Cardiac muscle cell (in vitro differentiated cells and primary cell): ENCODE measurements at regions not wholly inside any gene's neighbourhood (a gene's known extent, or its start where the extent isn't known, plus 50 kb on each side); places are given as distances from the start of the nearest gene placed in this dataset.

Source experiments
- DNase-seq, 2 donors: peaks; one replicate each; pipeline versions ENCODE4 v3.0.0 to v3.0.0-alpha.2; 2010 to 2017; ENCODE audit warnings: low read depth in 1 of 2, low spot score in 1 of 2
- H3K27ac ChIP-seq: fragments of 200-600 bp; sonication (generic); 2 replicates; pipeline ENCODE4 v1.5.1; 2016
- H3K27me3 ChIP-seq: fragments of 200-600 bp; sonication (generic); 2 replicates; pipeline ENCODE4 v1.6.0; 2016; ENCODE audit warnings: control low read depth
- H3K36me3 ChIP-seq: fragments of 200-600 bp; sonication (generic); 2 replicates; pipeline ENCODE4 v1.5.1; 2016; ENCODE audit warnings: control low read depth
- H3K4me1 ChIP-seq: fragments of 200-600 bp; sonication (generic); 2 replicates; pipeline ENCODE4 v1.8.1; 2017; ENCODE audit warnings: low read depth, mild to moderate bottlenecking, mixed run types
- H3K4me3 ChIP-seq: fragments of 200-600 bp; sonication (generic); 2 replicates; pipeline ENCODE4 v1.5.1; 2016; ENCODE audit warnings: mild to moderate bottlenecking
- H3K9me3 ChIP-seq: fragments of 200-600 bp; sonication (generic); 2 replicates; pipeline ENCODE4 v1.5.1; 2017; ENCODE audit warnings: low read depth, mild to moderate bottlenecking, control low read depth
- TF ChIP-seq, protein P1 (sequence below): IDR thresholded peaks from 2 replicates; pipeline ENCODE4 v1.5.1; 2012; ENCODE audit warnings: low read depth, mild to moderate bottlenecking, low read length

DNA sequence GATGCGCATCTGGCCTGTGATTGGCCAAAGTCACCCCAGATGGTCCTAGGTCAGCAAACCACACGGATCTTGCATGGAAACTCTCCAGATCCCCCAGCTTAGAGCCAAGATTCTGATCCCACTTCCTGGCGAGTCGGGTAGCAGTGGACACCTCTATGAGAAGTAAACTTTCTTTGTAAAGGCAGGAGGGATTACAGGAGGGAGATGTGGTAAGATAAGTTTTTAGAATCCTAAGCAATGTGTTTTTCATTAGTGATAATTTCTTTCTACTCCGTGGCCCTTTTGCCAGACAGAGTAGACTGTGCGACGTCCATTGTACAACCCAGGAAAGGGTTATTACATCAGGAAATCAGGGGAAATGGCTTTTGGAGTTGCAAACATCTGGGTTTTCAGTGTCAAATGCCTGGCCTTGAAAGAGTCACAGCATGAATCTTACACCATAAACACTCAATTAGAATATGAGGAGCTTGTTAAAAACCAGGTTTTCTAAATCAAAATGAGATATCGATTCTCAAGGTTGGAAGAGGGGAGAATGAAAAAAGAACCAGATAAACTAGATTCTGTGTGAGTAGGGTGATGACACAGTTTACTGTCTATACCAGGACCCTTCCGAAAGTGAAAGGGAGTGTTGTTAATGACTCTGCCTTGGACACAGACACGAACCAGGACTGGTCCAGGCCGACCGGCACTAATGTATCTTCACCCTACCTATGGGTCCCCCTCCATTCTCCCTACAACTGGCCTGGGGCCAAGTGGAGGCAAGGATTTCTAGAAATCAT, 61.9 kb upstream of the WAC start:
- H3K27me3 ChIP-seq: no peaks in the 10 kb centered on the region
- TF ChIP-seq, protein P1, sequence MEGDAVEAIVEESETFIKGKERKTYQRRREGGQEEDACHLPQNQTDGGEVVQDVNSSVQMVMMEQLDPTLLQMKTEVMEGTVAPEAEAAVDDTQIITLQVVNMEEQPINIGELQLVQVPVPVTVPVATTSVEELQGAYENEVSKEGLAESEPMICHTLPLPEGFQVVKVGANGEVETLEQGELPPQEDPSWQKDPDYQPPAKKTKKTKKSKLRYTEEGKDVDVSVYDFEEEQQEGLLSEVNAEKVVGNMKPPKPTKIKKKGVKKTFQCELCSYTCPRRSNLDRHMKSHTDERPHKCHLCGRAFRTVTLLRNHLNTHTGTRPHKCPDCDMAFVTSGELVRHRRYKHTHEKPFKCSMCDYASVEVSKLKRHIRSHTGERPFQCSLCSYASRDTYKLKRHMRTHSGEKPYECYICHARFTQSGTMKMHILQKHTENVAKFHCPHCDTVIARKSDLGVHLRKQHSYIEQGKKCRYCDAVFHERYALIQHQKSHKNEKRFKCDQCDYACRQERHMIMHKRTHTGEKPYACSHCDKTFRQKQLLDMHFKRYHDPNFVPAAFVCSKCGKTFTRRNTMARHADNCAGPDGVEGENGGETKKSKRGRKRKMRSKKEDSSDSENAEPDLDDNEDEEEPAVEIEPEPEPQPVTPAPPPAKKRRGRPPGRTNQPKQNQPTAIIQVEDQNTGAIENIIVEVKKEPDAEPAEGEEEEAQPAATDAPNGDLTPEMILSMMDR: no peak
- no peaks in the 10 kb centered on the region for H3K9me3 ChIP-seq
- H3K27ac ChIP-seq: no peak overlapping the region
- DNase-seq: no peak
- H3K36me3 ChIP-seq: no peaks in the 10 kb centered on the region
- H3K4me1 ChIP-seq: no peaks in the 10 kb centered on the region
- no peak overlapping the region for H3K4me3 ChIP-seq

DNA sequence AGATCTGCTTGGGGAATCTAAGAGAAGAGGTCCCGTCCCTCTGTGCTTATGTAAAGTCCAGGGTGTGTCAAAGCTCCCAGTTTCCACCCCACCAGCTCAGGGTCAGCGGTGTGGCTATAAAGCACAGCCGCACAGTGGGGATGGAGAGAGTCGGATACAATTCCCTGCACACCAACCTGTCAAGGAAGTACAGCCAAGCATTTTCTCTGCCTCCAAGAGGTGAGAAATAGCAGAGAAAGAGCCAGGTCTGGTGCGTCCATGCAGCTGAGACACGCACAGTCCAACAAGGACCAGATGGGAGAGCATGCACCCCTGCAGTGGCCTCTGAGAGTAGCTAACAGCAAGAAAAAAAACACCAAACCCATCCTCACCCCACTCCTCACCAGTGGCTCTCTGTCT, 61.3 kb upstream of the WAC start:
- Histone ChIP-seq H3K27me3 (no peaks in the 10 kb centered on the region), H3K9me3 (no peaks in the 10 kb centered on the region), H3K4me1 (no peaks in the 10 kb centered on the region), H3K27ac (no peak overlapping the region), H3K36me3 (no peaks in the 10 kb centered on the region), H3K4me3 (no peak overlapping the region)
- DNase-seq: no peak
- TF ChIP-seq, protein P1: no peak

DNA sequence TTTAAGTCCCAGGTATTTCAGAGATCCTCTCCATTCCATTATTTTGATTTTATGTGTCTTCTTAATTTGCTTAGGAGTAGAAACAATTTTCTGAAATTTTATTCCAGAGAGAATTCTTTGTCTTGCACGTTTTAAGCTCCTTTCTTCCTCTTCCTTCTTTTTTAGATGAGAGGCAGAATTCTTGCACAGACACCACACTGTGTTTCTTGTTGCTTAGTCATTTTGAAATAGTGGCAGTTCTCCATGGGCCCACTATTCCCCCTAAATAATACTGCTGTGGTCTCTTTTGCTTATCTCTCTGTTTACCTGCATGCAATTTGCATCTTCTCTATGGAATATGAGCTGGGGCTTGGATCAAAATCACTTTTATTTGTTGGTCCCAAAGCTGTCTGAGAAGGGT, 54.3 kb upstream of the WAC start:
- no peaks in the 10 kb centered on the region for H3K36me3 ChIP-seq
- H3K4me1 ChIP-seq: peaks cover 3% of the 10 kb centered on the region
- DNase-seq: no peak
- H3K27ac ChIP-seq: no peak overlapping the region
- no peaks in the 10 kb centered on the region for H3K27me3 ChIP-seq
- H3K9me3 ChIP-seq: no peaks in the 10 kb centered on the region
- TF ChIP-seq, protein P1: no peak
- no peak overlapping the region for H3K4me3 ChIP-seq

DNA sequence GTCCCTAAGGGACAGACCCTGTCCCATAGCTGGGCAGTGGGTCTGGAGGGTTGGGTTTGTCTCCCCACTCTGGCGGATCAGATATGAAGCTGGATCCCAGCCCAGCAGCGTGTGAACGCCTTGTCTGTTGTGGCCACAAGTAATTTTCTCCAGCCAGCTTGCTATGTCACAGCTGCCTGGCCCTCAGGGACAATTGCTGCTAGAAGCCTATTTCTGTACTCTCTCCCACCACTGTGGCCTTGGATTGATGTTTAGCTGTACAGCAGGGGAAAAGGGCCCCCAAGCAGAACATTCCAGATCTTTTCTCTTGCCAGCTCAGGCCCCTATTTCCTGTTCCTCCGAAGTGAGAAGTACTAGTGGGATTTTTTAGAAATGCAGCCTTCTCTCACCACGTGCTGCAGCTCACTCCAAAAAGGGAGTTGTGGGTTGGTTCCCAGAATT, 53.5 kb upstream of the WAC start:
- Histone ChIP-seq H3K27me3 (no peaks in the 10 kb centered on the region), H3K4me3 (no peak overlapping the region), H3K4me1 (peaks cover 3% of the 10 kb centered on the region), H3K36me3 (no peaks in the 10 kb centered on the region), H3K27ac (peak overlapping the region; percentile 46), H3K9me3 (no peaks in the 10 kb centered on the region)
- TF ChIP-seq, protein P1: no peak
- DNase-seq: peak; percentile 21 to 28

DNA sequence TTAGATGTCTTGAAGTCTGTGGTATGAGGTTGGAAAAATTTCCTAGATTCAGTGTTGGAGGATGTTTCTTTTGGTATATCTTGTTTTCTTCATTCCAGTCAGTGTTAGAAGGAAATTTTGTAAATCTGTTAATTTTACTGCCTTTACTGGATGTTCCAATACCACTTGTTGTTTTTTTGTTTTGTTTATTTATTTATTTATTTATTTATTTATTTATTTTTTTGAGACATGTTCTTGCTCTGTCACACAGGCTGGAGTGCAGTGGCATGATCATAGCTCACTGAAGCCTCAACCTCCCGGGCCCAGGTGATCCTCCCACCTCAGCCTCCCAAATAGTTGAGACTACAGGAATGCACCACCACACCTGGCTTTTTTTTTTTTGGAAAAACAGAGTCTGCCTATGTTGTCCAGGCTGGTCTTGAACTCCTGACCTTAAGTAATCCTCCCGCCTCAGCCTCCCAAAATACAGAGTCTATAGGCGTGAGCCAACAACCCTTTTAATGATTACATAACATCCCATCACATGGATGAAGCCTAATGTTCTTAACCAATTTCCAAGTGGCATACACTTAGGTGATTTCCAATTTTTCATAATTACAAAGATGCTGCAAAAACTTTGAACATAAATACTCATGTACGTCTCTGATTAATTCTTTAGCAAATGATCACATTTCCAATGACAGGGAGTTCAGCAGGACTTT, 52.8 kb upstream of the WAC start:
- no peak for DNase-seq
- Histone ChIP-seq H3K36me3 (no peaks in the 10 kb centered on the region), H3K4me1 (peaks cover 3% of the 10 kb centered on the region), H3K9me3 (no peaks in the 10 kb centered on the region), H3K27ac (no peak overlapping the region), H3K27me3 (no peaks in the 10 kb centered on the region), H3K4me3 (no peak overlapping the region)
- TF ChIP-seq, protein P1: no peak
